ENCODE measurements at regions not wholly inside any gene's neighbourhood (a gene's known extent, or its start where the extent isn't known, plus 50 kb on each side); places are given as distances from the start of the nearest gene placed in this dataset.

GRCh38 chr6:76438768-76439167, 366.3 kb upstream of the IMPG1 start:
- ChIA-PET CTCF (ENCODE audit: low intra/inter-chr PET ratio, low total read pairs) (no interaction called here), POLR2A (no interaction called here)
- Histone ChIP-seq H3K9ac (ENCODE audit: insufficient read depth, low read depth, low read length) (no peak overlapping the region), H3K27me3 (ENCODE audit: control insufficient read depth in 1 of 2, insufficient read depth in 2 of 2, low read length in 2 of 2) (no peaks in the 10 kb centered on the region), H3K4me3 (replicated peaks in 1 of 3; ENCODE audit: insufficient read depth in 1 of 3, low read depth in 2 of 3, low read length in 3 of 3) (no peak overlapping the region), H2AFZ (ENCODE audit: low read length) (no peak overlapping the region), H3K79me2 (ENCODE audit: insufficient read depth, low read length) (no peaks in the 10 kb centered on the region), H3K4me1 (ENCODE audit: insufficient read depth, low read length) (no peaks in the 10 kb centered on the region), H3K9me3 (ENCODE audit: low read length) (no peaks in the 10 kb centered on the region), H3K27ac (ENCODE audit: extremely low read length, insufficient read depth, low read length) (no peak overlapping the region), H3K4me2 (ENCODE audit: low read depth, low read length) (no peak overlapping the region), H4K20me1 (ENCODE audit: insufficient read depth, low read length) (no peaks in the 10 kb centered on the region), H3K36me3 (replicated peaks in 1 of 2; ENCODE audit: control insufficient read depth in 1 of 2, insufficient read depth in 2 of 2, low read length in 2 of 2) (no peaks in the 10 kb centered on the region)
- TF ChIP-seq ATF6 (CRISPR knock-in tag; conservative IDR thresholded peaks at IDR 0.05) = no peak
- no peak for TF ChIP-seq REST (IDR thresholded peaks at IDR 0.05; ENCODE audit: borderline replicate concordance in 1 of 2, low read depth in 1 of 2, low read length in 2 of 2)
- no peak for TF ChIP-seq FUBP1 (CRISPR knock-in tag; IDR thresholded peaks at IDR 0.05; ENCODE audit: borderline replicate concordance)
- TF ChIP-seq CHCHD3 (CRISPR knock-in tag; IDR thresholded peaks at IDR 0.05) = no peak
- no peak for TF ChIP-seq TBP (CRISPR knock-in tag; IDR thresholded peaks at IDR 0.05)
- TF ChIP-seq ZNF703 (CRISPR knock-in tag; IDR thresholded peaks at IDR 0.05; ENCODE audit: borderline replicate concordance) = no peak
- no peak for TF ChIP-seq CSRNP1 (CRISPR knock-in tag; IDR thresholded peaks at IDR 0.05)
- TF ChIP-seq ZBTB33 (CRISPR knock-in tag; IDR thresholded peaks at IDR 0.05) = no peak
- no peak for TF ChIP-seq ZNF512 (CRISPR knock-in tag; IDR thresholded peaks at IDR 0.05)
- in situ Hi-C loops (cut with HindIII; ENCODE audit: extremely low pct_ligation_motif_present, low pct_unique_long_range_greater_than_20kb) (no loop called here), intact Hi-C loops (cut with micrococcal nuclease; ENCODE audit: unreplicated experiment) (no loop called here)
- DNase-seq (ENCODE audit: low spot score) = no peak
- WGBS (ENCODE audit: low lambda C conversion rate) = 0% methylated on average over 1 of the region's 1 CpG
- no TSS peak for BruUV-seq (replicated peaks)
- no peak for FAIRE-seq
- no peak for ATAC-seq

All from HepG2 (cell line).